ENCODE measurements at regions not wholly inside any gene's neighbourhood (a gene's known extent, or its start where the extent isn't known, plus 50 kb on each side); places are given as distances from the start of the nearest gene placed in this dataset.

DNA sequence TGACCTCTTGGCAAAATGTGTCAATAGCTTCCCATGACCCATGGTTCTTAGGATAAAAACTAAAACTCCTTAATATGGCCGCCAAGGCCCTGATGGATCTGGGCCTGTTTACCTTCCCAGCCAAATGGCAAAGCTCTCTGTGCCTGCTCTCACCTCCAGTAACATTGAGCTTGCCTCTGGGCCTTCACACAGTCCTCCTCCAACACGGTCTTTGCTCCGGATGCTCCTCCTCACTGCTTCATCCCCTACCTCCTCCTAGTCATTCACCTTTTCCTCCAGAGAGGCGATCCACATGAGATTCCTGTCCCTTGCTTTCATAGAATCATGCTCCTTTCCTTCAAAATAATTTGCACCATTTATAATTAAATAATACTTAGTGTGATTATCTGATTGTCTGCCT, 172.3 kb upstream of the AFDN start:
- H3K9me1 ChIP-seq (ENCODE audit: control insufficient read depth, extremely low read depth, insufficient read depth, low read length), result no peaks in the 10 kb centered on the region
- no peak for TF ChIP-seq EZH2 (IDR thresholded peaks at IDR 0.05; ENCODE audit: low read length)
- TF ChIP-seq, protein P1, sequence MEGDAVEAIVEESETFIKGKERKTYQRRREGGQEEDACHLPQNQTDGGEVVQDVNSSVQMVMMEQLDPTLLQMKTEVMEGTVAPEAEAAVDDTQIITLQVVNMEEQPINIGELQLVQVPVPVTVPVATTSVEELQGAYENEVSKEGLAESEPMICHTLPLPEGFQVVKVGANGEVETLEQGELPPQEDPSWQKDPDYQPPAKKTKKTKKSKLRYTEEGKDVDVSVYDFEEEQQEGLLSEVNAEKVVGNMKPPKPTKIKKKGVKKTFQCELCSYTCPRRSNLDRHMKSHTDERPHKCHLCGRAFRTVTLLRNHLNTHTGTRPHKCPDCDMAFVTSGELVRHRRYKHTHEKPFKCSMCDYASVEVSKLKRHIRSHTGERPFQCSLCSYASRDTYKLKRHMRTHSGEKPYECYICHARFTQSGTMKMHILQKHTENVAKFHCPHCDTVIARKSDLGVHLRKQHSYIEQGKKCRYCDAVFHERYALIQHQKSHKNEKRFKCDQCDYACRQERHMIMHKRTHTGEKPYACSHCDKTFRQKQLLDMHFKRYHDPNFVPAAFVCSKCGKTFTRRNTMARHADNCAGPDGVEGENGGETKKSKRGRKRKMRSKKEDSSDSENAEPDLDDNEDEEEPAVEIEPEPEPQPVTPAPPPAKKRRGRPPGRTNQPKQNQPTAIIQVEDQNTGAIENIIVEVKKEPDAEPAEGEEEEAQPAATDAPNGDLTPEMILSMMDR (optimal IDR thresholded peaks at IDR 0.05 in 1 of 3, IDR thresholded peaks at IDR 0.05 in 1 of 3, conservative IDR thresholded peaks at IDR 0.05 in 1 of 3; ENCODE audit: extremely low read depth in 1 of 3, insufficient read depth in 2 of 3, low read length in 3 of 3), result no peak
- no peak overlapping the region for H3K27ac ChIP-seq (ENCODE audit: control insufficient read depth, insufficient read depth, low read length)
- no peak for DNase-seq (ENCODE audit: low read depth, low spot score)
- no peak overlapping the region for H3K4me3 ChIP-seq (ENCODE audit: control insufficient read depth in 2 of 3, extremely low read depth in 1 of 3, insufficient read depth in 2 of 3, low read depth in 1 of 3, low read length in 3 of 3)
- H3K4me1 ChIP-seq (ENCODE audit: control insufficient read depth, extremely low read depth, insufficient read depth, low read length), result no peaks in the 10 kb centered on the region
- H3K79me2 ChIP-seq (ENCODE audit: control insufficient read depth, insufficient read depth, low read length), result no peaks in the 10 kb centered on the region
- no peak overlapping the region for H3K9ac ChIP-seq (ENCODE audit: control insufficient read depth, extremely low read depth, insufficient read depth, low read length)
- dilution Hi-C loops (cut with MboI; ENCODE audit: extremely low pct_ligation_motif_present, low sequenced_read_pairs), result no loop called here
- H2AFZ ChIP-seq (ENCODE audit: control insufficient read depth, low read length), result no peak overlapping the region
- no peaks in the 10 kb centered on the region for H3K36me3 ChIP-seq (ENCODE audit: control insufficient read depth in 2 of 2, extremely low read depth in 1 of 2, insufficient read depth in 2 of 2, low read length in 2 of 2)
- no peaks in the 10 kb centered on the region for H4K20me1 ChIP-seq (ENCODE audit: control insufficient read depth, extremely low read depth, insufficient read depth, low read length)
- peaks cover 11% of the 10 kb centered on the region for H3K9me3 ChIP-seq (ENCODE audit: control insufficient read depth, low read depth, low read length)
- FAIRE-seq, result no peak
- no peak overlapping the region for H3K4me2 ChIP-seq (ENCODE audit: control insufficient read depth, extremely low read depth, insufficient read depth, low read depth, low read length)
- H3K27me3 ChIP-seq (ENCODE audit: control insufficient read depth, extremely low read depth, insufficient read depth, low read length), result no peaks in the 10 kb centered on the region

DNA sequence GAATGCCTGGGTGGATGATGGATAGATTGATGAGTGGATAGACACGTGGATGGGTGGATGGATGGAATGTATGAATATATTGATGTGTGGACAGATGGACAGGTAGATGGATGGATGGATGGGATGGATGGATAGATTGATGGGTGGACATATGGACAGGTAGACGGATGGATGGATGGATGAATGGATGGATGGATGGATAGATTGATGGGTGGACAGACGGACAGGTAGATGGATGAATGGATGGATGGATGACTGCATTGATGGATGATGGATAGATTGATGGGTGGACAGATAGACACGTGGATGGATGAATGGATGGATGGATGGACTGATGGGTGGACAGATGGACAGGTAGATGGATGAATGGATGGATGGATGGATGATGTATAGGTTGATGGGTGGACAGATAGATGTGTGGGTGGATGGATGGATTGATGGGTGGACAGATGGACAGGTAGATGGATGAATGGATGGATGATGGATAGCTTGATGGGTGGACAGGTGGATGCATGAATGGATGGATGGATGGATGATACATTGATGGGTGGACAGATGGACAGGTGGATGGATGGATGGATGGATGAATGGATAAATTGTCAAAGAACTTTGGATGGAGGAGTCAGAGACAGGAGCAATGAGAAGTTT, 171.4 kb upstream of the AFDN start:
- H4K20me1 ChIP-seq (ENCODE audit: control insufficient read depth, extremely low read depth, insufficient read depth, low read length), result no peaks in the 10 kb centered on the region
- no peaks in the 10 kb centered on the region for H3K27me3 ChIP-seq (ENCODE audit: control insufficient read depth, extremely low read depth, insufficient read depth, low read length)
- no peak overlapping the region for H3K27ac ChIP-seq (ENCODE audit: control insufficient read depth, insufficient read depth, low read length)
- H3K4me3 ChIP-seq (ENCODE audit: control insufficient read depth in 2 of 3, extremely low read depth in 1 of 3, insufficient read depth in 2 of 3, low read depth in 1 of 3, low read length in 3 of 3), result no peak overlapping the region
- H3K9me1 ChIP-seq (ENCODE audit: control insufficient read depth, extremely low read depth, insufficient read depth, low read length), result no peaks in the 10 kb centered on the region
- TF ChIP-seq EZH2 (IDR thresholded peaks at IDR 0.05; ENCODE audit: low read length), result no peak
- TF ChIP-seq, protein P1 (optimal IDR thresholded peaks at IDR 0.05 in 1 of 3, IDR thresholded peaks at IDR 0.05 in 1 of 3, conservative IDR thresholded peaks at IDR 0.05 in 1 of 3; ENCODE audit: extremely low read depth in 1 of 3, insufficient read depth in 2 of 3, low read length in 3 of 3), result no peak
- H3K9me3 ChIP-seq (ENCODE audit: control insufficient read depth, low read depth, low read length), result peaks cover 11% of the 10 kb centered on the region
- H2AFZ ChIP-seq (ENCODE audit: control insufficient read depth, low read length), result no peak overlapping the region
- DNase-seq (ENCODE audit: low read depth, low spot score), result no peak
- no peaks in the 10 kb centered on the region for H3K79me2 ChIP-seq (ENCODE audit: control insufficient read depth, insufficient read depth, low read length)
- H3K36me3 ChIP-seq (ENCODE audit: control insufficient read depth in 2 of 2, extremely low read depth in 1 of 2, insufficient read depth in 2 of 2, low read length in 2 of 2), result no peaks in the 10 kb centered on the region
- H3K9ac ChIP-seq (ENCODE audit: control insufficient read depth, extremely low read depth, insufficient read depth, low read length), result no peak overlapping the region
- dilution Hi-C loops (cut with MboI; ENCODE audit: extremely low pct_ligation_motif_present, low sequenced_read_pairs), result no loop called here
- no peak for FAIRE-seq
- no peak overlapping the region for H3K4me2 ChIP-seq (ENCODE audit: control insufficient read depth, extremely low read depth, insufficient read depth, low read depth, low read length)
- no peaks in the 10 kb centered on the region for H3K4me1 ChIP-seq (ENCODE audit: control insufficient read depth, extremely low read depth, insufficient read depth, low read length)

All from keratinocyte (primary cell).